GM21526 (cell line): ENCODE measurements at regions not wholly inside any gene's neighbourhood (a gene's known extent, or its start where the extent isn't known, plus 50 kb on each side); places are given as distances from the start of the nearest gene placed in this dataset.

ENCODE experiments used
- ATAC-seq: cut with Tn5 transposase; IDR thresholded peaks from one replicate; pipeline ENCODE4 v1.9.1; 2021; ENCODE audit warnings: moderate library complexity; ENCODE audit not compliant: unreplicated experiment, low FRiP score

- ATAC-seq, result no peak
Measured at GRCh38 chr11:134915881-134916280, 503.8 kb upstream of the B3GAT1 start.

DNA sequence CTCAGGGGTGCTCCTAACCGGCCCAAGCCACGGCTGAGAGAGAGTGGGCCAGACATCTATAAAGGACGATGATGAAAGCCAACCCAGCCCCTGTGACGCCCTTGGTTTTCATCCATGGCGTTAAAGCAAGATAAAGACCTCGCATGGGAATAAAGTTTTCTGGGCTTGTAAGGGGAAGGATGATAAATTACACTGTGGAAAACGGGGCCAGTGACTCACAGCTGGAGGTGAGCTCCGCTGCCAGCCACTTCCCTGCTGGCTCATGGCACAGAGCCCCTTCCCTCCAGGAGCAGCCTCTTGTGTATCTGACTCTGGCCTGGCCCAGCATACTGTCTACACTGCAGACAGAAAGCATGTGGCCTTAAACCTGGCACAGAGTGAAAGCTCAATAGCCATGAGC, 503.2 kb upstream of the B3GAT1 start:
- ATAC-seq, result no peak

GRCh38 chr11:134913999-134914590, 502.1 kb upstream of the B3GAT1 start:
- ATAC-seq, result no peak

GRCh38 chr11:134913391-134913790, 501.3 kb upstream of the B3GAT1 start:
- ATAC-seq, result no peak

DNA sequence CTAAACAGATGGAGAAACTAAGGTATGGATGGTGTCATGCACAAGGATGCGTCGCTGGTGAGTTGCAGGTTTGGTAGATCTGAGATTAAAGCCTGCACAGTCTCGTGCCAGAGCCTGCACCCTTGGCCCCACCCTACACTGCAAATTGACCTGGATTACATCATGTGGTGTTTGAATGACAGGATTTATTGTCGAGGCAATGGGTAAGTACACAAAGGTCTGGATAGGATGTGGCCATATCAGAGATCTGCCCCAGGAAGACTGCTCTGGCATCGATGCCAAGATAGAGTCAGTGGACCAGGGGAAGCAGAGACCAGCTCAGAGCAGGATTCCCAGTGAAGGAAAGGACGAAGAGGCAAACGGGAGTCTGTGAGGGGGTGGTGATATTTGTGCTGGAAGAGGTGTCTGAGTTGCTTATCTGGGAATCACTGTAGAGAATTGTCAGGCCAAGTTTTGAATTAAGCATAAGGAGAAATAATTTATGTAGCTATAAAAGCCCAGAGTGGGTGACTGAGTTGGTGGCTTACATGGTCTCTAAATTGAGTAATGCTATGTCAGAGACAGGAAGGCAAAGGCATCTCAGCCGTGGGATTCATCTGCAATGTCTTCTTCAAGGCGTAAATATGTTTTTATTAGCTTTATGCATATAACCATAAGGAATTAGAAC, 499.6 kb upstream of the B3GAT1 start:
- ATAC-seq, result no peak

GRCh38 chr11:134908583-134908982, 496.5 kb upstream of the B3GAT1 start:
- no peak for ATAC-seq

GRCh38 chr11:134907636-134908035, 495.6 kb upstream of the B3GAT1 start:
- no peak for ATAC-seq

GRCh38 chr11:134906356-134906955, 494.4 kb upstream of the B3GAT1 start:
- no peak for ATAC-seq

DNA sequence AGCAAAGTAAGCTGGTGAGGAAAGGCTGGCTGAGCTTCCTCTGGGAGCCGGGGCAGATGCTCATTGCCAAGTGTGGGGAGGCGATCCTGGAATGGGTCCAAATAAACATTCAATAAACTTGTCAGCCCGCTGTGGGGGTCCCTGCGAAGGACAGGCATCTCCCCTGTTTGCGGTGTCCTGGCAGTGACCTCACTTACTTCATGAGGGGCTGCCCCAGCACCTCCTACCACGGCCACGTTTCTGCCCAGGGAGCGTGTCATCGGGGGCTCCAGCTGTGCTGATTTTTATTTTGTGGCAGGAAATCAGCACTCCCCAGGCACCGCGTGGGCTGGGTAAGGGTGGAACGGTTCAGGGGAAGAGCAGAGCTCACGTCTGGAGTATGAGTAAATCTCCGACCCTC, 493.9 kb upstream of the B3GAT1 start:
- ATAC-seq, result no peak

GRCh38 chr11:134905517-134905916, 493.5 kb upstream of the B3GAT1 start:
- ATAC-seq, result no peak

DNA sequence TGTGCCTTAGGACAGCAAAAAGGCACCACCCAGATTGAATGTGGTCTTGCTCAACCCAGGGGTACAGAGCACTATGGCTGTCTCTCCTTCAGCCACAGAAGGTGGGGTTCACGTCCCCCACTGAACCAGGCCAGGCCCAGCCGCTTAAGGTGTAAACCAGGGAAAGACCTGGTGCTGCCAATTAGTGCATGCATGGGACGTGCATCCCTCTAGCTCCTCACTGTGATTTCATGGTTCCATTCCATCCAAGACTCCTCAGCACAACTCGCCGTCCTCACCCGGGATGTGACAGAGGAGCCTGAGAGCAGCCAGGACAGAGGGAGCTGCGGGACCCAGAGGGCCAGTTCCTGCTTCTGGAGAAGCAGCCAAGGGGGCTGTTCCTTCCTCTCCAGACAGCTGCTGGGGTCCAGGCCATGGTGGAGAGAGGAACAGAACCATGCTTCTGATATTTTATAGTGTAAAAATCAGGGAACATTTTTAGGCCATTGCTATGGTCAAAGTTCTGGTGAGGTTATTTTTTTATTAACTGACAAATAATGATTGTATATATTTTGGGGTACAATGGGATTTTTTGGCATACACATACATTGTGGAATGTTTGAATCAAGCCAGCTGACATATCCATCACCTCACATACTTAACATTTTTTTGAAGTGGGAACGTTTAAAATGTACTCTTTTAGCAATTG, 492.2 kb upstream of the B3GAT1 start:
- ATAC-seq, result no peak

DNA sequence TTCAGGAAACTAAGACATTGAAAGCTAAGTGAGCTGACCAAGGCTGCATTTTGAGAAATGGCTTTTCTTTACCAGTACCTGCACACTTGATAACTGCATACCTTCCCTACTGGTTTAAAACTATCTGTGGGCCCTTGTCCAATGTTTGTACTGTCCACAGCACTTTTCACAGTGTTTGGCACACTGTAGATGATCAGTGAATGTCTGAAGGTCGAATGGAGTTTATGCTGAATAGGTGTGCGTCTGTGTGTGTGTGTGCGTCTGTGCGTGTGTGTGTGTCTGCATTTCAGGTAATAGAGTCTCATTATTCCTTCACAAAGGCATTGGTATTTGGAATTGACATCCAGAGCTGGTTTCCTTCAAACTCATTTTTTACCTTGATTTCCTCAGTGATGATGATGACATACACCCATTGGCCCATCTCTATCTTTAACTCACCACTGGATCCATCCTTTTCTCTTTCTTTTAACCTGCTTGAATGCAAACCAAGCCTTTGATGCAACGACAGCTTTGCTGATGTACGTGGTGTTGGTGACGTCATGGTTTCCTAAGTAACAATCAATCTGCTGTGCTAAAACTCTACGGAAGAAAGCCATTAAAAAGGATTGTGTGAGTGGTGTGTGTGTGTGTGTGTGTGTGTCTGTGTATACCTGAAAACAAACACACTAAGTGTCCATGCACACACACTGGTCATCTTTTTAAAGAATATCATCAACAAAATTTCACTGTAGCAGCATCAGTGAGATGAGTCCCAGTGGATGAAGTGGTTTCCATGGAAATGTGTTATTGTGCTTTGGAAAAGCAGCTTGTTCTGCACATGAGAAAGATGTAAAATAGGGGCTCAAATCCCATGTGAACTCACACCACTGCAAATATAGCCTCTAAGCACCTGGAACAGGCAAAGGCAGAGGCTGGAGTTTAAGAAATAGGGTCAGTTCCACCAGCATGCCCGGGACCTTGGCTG, 490.2 kb upstream of the B3GAT1 start:
- no peak for ATAC-seq

GRCh38 chr11:134901542-134901941, 489.5 kb upstream of the B3GAT1 start:
- no peak for ATAC-seq

DNA sequence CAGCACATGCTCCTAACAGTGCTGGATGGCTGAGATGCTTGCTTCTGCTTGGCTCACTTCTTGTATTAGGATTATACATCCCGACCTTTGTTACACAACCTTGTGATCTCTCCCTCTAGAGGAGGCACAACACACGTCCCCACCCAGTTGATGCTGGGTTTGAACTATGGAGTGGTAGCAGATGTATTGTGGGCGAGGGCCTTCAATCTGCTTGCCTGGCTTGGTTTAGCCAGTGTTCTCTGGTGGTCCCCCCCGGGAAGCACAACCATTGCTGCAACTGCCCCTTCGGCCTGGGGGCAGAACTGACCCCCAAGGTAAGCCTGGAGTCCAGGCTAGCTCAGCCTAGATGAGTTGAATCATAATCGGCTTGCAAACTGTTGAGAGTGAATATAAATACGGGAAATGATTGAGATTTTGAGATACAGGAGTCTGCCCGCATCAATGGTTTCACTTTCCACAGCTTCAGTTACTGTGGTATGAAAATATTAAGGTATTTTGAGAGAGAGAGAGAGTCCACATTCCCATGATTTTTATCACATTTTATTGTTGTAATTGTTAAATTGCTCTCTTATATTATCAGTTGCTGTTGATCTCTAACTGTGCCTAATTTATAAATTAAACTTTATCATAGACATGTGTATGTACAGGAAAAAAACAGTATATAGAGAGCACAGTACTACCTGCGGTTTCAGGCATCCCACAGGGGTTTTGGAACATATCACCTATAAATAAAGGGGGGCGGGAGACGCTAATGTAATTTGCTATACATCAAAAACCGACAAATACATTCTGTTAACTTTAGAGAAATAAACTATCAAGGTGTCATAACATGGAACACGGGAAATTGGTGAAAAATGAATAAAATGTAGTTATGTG, 482.0 kb upstream of the B3GAT1 start:
- no peak for ATAC-seq

GRCh38 chr11:134890446-134890845, 478.4 kb upstream of the B3GAT1 start:
- ATAC-seq, result no peak

DNA sequence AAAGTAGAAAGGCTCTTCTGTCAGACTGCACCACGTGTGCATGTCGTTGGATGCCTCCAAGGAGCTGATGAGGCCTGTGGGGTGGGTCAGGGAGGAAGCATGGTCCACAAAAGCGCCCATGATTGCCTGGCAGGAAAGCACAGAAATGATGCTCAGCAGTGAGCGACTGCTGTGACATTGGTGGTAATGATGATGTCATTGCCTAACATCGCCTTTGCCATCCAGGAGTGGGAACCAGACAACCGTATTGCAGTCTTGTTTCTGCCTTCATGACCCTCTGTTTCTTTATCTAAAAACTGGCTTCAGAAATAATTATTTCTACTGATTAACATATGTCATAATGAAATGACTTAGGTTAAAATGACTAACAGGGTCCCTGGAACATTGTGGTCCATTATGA, 477.8 kb upstream of the B3GAT1 start:
- ATAC-seq, result no peak

DNA sequence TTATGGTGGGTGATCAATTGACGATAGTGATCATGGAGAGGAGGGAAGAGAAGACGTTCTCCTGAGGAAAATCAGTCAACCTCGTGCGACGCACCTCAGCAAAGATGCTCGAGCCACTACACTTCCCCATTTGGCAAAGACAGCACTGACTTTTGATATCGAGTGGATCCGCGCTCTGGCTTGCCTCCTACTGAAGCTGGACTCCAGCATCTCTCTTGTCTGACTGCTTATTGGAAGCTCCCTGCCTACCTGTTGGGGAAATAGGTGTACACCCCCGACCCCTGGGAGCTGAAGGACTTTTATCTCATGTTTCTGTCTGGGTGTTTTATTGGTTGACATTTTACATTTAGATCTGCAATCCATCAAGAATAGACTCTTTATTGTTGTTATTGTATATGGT, 476.8 kb upstream of the B3GAT1 start:
- ATAC-seq, result no peak

- no peak for ATAC-seq
Measured at GRCh38 chr11:134887896-134888295, 475.9 kb upstream of the B3GAT1 start.

GRCh38 chr11:134883484-134883883, 471.4 kb upstream of the B3GAT1 start:
- ATAC-seq, result no peak
